Hepatocyte (in vitro differentiated cells): ENCODE measurements at regions not wholly inside any gene's neighbourhood (a gene's known extent, or its start where the extent isn't known, plus 50 kb on each side); places are given as distances from the start of the nearest gene placed in this dataset.

ENCODE experiments used
- CTCF ChIP-seq: fragments of 200-600 bp; sonication (generic); IDR thresholded peaks from 2 replicates; pipeline ENCODE4 v1.5.1; 2016; ENCODE audit warnings: antibody characterized with exemption, mild to moderate bottlenecking; ENCODE audit not compliant: poor library complexity
- EZH2 ChIP-seq: fragments of 200-600 bp; sonication (generic); IDR thresholded peaks from 2 replicates; pipeline ENCODE4 v1.6.1; 2016; ENCODE audit warnings: antibody characterized with exemption, mild to moderate bottlenecking, borderline replicate concordance

- TF ChIP-seq CTCF = no peak
- no peak for TF ChIP-seq EZH2
These were observed 119.1 kb downstream of the NDUFA10 start for GRCh38 chr2:239905884-239906654.
